PC-9 (cell line): ENCODE measurements at regions not wholly inside any gene's neighbourhood (a gene's known extent, or its start where the extent isn't known, plus 50 kb on each side); places are given as distances from the start of the nearest gene placed in this dataset.

Experiments
- BruUV-seq: library from RNA; stranded (reverse); fragments of 400-500 nt; replicated peaks from 2 replicates; lab custom pipeline; 2021; lab: Mats Ljungman, UMichigan
- CTCF ChIA-PET: fragments of 300-600 bp; sonication (Branson Sonifier 250); formaldehyde crosslinking; loops from one replicate; lab custom pipeline; 2022; ENCODE audit warnings: antibody characterized with exemption; lab: Charles Lee
- POLR2A ChIA-PET: fragments of 300-600 bp; sonication (Branson Sonifier 250); formaldehyde crosslinking; loops from one replicate; lab custom pipeline; 2022; ENCODE audit warnings: antibody characterized with exemption; ENCODE audit not compliant: unreplicated experiment; lab: Charles Lee
- DNase-seq, 2 experiments: peaks; one replicate each; pipeline versions ENCODE4 v3.0.0 to v3.0.0-alpha.2; 2015 to 2022; ENCODE audit warnings: mixed read lengths in 1 of 2
- H2AFZ ChIP-seq: fragments of 200-600 bp; sonication (generic); 2 replicates; pipeline ENCODE4 v1.8.1; 2017; ENCODE audit warnings: antibody characterized with exemption
- H3F3A ChIP-seq: fragments of 200-600 bp; sonication (generic); 2 replicates; pipeline ENCODE4 v1.8.1; 2017; ENCODE audit warnings: antibody characterized with exemption, mild to moderate bottlenecking, low read depth; ENCODE audit not compliant: insufficient read depth
- H3K27ac ChIP-seq: fragments of 200-600 bp; sonication (generic); 2 replicates; pipeline ENCODE4 v1.6.1; 2016; ENCODE audit warnings: mixed run types
- H3K27me3 ChIP-seq: fragments of 200-600 bp; sonication (generic); 2 replicates; pipeline ENCODE4 v1.6.1; 2016; ENCODE audit warnings: low read depth, mixed run types; ENCODE audit not compliant: insufficient read depth
- H3K36me3 ChIP-seq: fragments of 200-600 bp; sonication (generic); 2 replicates; pipeline ENCODE4 v1.6.1; 2016; ENCODE audit warnings: low read depth, mixed run types
- H3K4me1 ChIP-seq: fragments of 200-600 bp; sonication (generic); replicated peaks from 2 replicates; pipeline ENCODE4 v1.6.1; 2016; ENCODE audit warnings: mixed run types; ENCODE audit not compliant: insufficient read depth
- H3K4me2 ChIP-seq: fragments of 200-600 bp; sonication (generic); 2 replicates; pipeline ENCODE4 v1.6.1; 2017; ENCODE audit warnings: mixed run types
- H3K4me3 ChIP-seq: fragments of 200-600 bp; sonication (generic); 2 replicates; pipeline ENCODE4 v1.6.1; 2016; ENCODE audit warnings: mixed run types
- H3K79me2 ChIP-seq: fragments of 200-600 bp; sonication (generic); 2 replicates; pipeline ENCODE4 v1.6.1; 2017; ENCODE audit warnings: low read depth, mixed run types
- H3K9me2 ChIP-seq: fragments of 200-600 bp; sonication (generic); 2 replicates; pipeline ENCODE4 v1.8.1; 2017; ENCODE audit warnings: mild to moderate bottlenecking; ENCODE audit not compliant: insufficient read depth
- H3K9me3 ChIP-seq: fragments of 200-600 bp; sonication (generic); 2 replicates; pipeline ENCODE4 v1.8.1; 2016; ENCODE audit warnings: low read depth; ENCODE audit not compliant: insufficient read depth
- H4K20me1 ChIP-seq: fragments of 200-600 bp; sonication (generic); 2 replicates; pipeline ENCODE4 v1.8.1; 2017; ENCODE audit not compliant: insufficient read depth
- CTCF ChIP-seq: fragments of 200-600 bp; sonication (generic); conservative IDR thresholded peaks from 2 replicates; pipeline ENCODE4 v1.6.1; 2017; ENCODE audit warnings: mixed run types, antibody characterized with exemption, mild to moderate bottlenecking, moderate library complexity
- EZH2 ChIP-seq: fragments of 200-600 bp; sonication (generic); IDR thresholded peaks from 2 replicates; pipeline ENCODE4 v1.8.0; 2017; ENCODE audit warnings: antibody characterized with exemption, low read depth
- intact Hi-C: fragments of 100-400 bp; cut with micrococcal nuclease; formaldehyde crosslinking; loops from one replicate; pipeline ENCODE4 v1.10.0; 2022; ENCODE audit not compliant: unreplicated experiment

- H3K4me1 ChIP-seq, result no peaks in the 10 kb centered on the region
- CTCF ChIA-PET, result no interaction called here
- no peaks in the 10 kb centered on the region for H3K9me2 ChIP-seq
- H3K79me2 ChIP-seq, result no peaks in the 10 kb centered on the region
- BruUV-seq, result no TSS peak
- DNase-seq, result no peak
- H3K36me3 ChIP-seq, result no peaks in the 10 kb centered on the region
- H3K27ac ChIP-seq, result no peak overlapping the region
- H3K9me3 ChIP-seq, result no peaks in the 10 kb centered on the region
- H3K4me3 ChIP-seq, result no peak overlapping the region
- intact Hi-C loops, result no loop called here
- H4K20me1 ChIP-seq, result no peaks in the 10 kb centered on the region
- no peak overlapping the region for H2AFZ ChIP-seq
- H3K4me2 ChIP-seq, result no peak overlapping the region
- TF ChIP-seq CTCF (no peak), EZH2 (no peak)
- no peaks in the 10 kb centered on the region for H3K27me3 ChIP-seq
- POLR2A ChIA-PET, result interaction anchor here (0.6 kb wide), 1 partner anchor 17 kb away, joined by 18 read pairs; no protein-coding TSS in a partner anchor
- H3F3A ChIP-seq, result no peaks in the 10 kb centered on the region
Observed at GRCh38 chr3:30467596-30468238, 138.7 kb upstream of the TGFBR2 start.

- Histone ChIP-seq H3K79me2 (no peaks in the 10 kb centered on the region), H3K27ac (no peak overlapping the region), H3K27me3 (no peaks in the 10 kb centered on the region), H3K9me2 (no peaks in the 10 kb centered on the region), H2AFZ (no peak overlapping the region), H3K4me3 (no peak overlapping the region), H3F3A (no peaks in the 10 kb centered on the region), H3K9me3 (no peaks in the 10 kb centered on the region), H3K36me3 (no peaks in the 10 kb centered on the region), H3K4me1 (no peaks in the 10 kb centered on the region), H3K4me2 (no peak overlapping the region), H4K20me1 (no peaks in the 10 kb centered on the region)
- no TSS peak for BruUV-seq
- no peak for DNase-seq
- TF ChIP-seq CTCF (no peak), EZH2 (no peak)
- CTCF ChIA-PET, result no interaction called here
- intact Hi-C loops, result no loop called here
- POLR2A ChIA-PET, result no interaction called here
Observed at GRCh38 chr3:30469133-30469532, 137.3 kb upstream of the TGFBR2 start.

GRCh38 chr3:30470496-30470895, 135.9 kb upstream of the TGFBR2 start:
- DNase-seq, result no peak
- intact Hi-C loops, result no loop called here
- Histone ChIP-seq H3K9me2 (no peaks in the 10 kb centered on the region), H2AFZ (no peak overlapping the region), H3K36me3 (no peaks in the 10 kb centered on the region), H3K9me3 (no peaks in the 10 kb centered on the region), H3K4me1 (no peaks in the 10 kb centered on the region), H4K20me1 (no peaks in the 10 kb centered on the region), H3K4me3 (no peak overlapping the region), H3K4me2 (no peak overlapping the region), H3K27ac (no peak overlapping the region), H3K27me3 (no peaks in the 10 kb centered on the region), H3K79me2 (no peaks in the 10 kb centered on the region), H3F3A (no peaks in the 10 kb centered on the region)
- ChIA-PET CTCF (no interaction called here), POLR2A (no interaction called here)
- TF ChIP-seq EZH2, result no peak
- no peak for TF ChIP-seq CTCF
- no TSS peak for BruUV-seq
